K562 (cell line): ENCODE measurements at regions not wholly inside any gene's neighbourhood (a gene's known extent, or its start where the extent isn't known, plus 50 kb on each side); places are given as distances from the start of the nearest gene placed in this dataset.

Experiments
- ATAC-seq: fragments of 200-7000 bp; cut with Tn5 transposase; 3 replicates; pipeline ENCODE4 v1.9.1; 2020; ENCODE audit warnings: moderate library complexity
- BruUV-seq: library from RNA; stranded (reverse); fragments of 400-500 nt; replicated peaks from 2 replicates; lab custom pipeline; 2021; lab: Mats Ljungman, UMichigan
- CTCF ChIA-PET: fragments of 300-600 bp; formaldehyde crosslinking; extraction: SDS; loops from one replicate; lab custom pipeline; 2021; ENCODE audit warnings: low intra/inter-chr PET ratio; lab: Yijun Ruan, JAX
- POLR2A ChIA-PET: fragments of 300-600, 350-650 bp; sonication (Branson Sonifier 250); formaldehyde crosslinking; extraction: SDS; loops from one replicate; lab custom pipeline; 2021; ENCODE audit warnings: antibody characterized with exemption, inconsistent platforms; lab: Yijun Ruan, JAX
- DNase-seq, 4 experiments: peaks; one replicate each; pipeline versions ENCODE4 v3.0.0 to v3.0.0-alpha.2; 2011 to 2018; ENCODE audit warnings: low spot score in 3 of 4, mixed read lengths in 3 of 4; ENCODE audit errors: extremely low read depth in 1 of 4
- FAIRE-seq: peaks from 2 replicates; lab custom pipeline; 2011; peaks lifted over from hg19 to GRCh38; lab: Jason Lieb, UNC
- H2AFZ ChIP-seq: 2 replicates; pipeline ENCODE4 v1.6.0; 2011; ENCODE audit warnings: low read depth, low read length, control low read depth, inconsistent platforms
- H3K27ac ChIP-seq: fragments of 200-600 bp; 3 replicates; pipeline ENCODE4 v1.8.0; 2011; ENCODE audit warnings: low read depth, mild to moderate bottlenecking, control low read depth, inconsistent platforms, low read length, moderate library complexity, mixed read lengths; ENCODE audit errors: extremely low read depth
- H3K27me3 ChIP-seq, 2 experiments: fragments of 300-600 bp in 1 of 2; 2 replicates in 1 of 2; 3 replicates in 1 of 2; pipeline versions ENCODE4 v1.6.0 to v1.8.0; 2011; ENCODE audit warnings: inconsistent platforms in 2 of 2, low read length in 2 of 2, mild to moderate bottlenecking in 1 of 2, mixed read lengths in 1 of 2, moderate library complexity in 1 of 2; ENCODE audit not compliant: control insufficient read depth in 2 of 2, insufficient read depth in 2 of 2
- H3K36me3 ChIP-seq: fragments of 300-600 bp; 3 replicates; pipeline ENCODE4 v1.8.0; 2011; ENCODE audit warnings: mild to moderate bottlenecking, low read length, inconsistent platforms; ENCODE audit not compliant: control insufficient read depth, insufficient read depth
- H3K4me1 ChIP-seq, 2 experiments: fragments of 200-600 bp in 1 of 2; replicated peaks in 1 of 2; 2 replicates in 1 of 2; 3 replicates in 1 of 2; pipeline versions ENCODE4 v1.5.1 to v1.8.0; 2011; ENCODE audit warnings: inconsistent platforms in 2 of 2, low read length in 2 of 2, mild to moderate bottlenecking in 1 of 2, mixed read lengths in 1 of 2, moderate library complexity in 1 of 2; ENCODE audit not compliant: control insufficient read depth in 2 of 2, insufficient read depth in 2 of 2
- H3K4me2 ChIP-seq: 2 replicates; pipeline ENCODE4 v1.6.1; 2011; ENCODE audit warnings: low read length, control low read depth, inconsistent platforms, mixed read lengths; ENCODE audit not compliant: insufficient read depth
- H3K4me3 ChIP-seq: fragments of 200-600 bp; sonication (generic), shearing (Covaris generic); 2 replicates; pipeline ENCODE4 v1.5.1; 2016; ENCODE audit warnings: control low read depth, inconsistent platforms
- H3K79me2 ChIP-seq: fragments of 200-600 bp; 3 replicates; pipeline ENCODE4 v1.8.0; 2011; ENCODE audit warnings: low read length, inconsistent platforms; ENCODE audit not compliant: control insufficient read depth, insufficient read depth
- H3K9ac ChIP-seq, 2 experiments: 2 replicates each; pipeline versions ENCODE4 v1.6.0 to v1.6.1; 2011; ENCODE audit warnings: low read depth in 2 of 2, low read length in 2 of 2, control low read depth in 1 of 2, inconsistent platforms in 1 of 2, mild to moderate bottlenecking in 1 of 2, mixed read lengths in 1 of 2; ENCODE audit not compliant: insufficient read depth in 1 of 2
- H3K9me1 ChIP-seq: one replicate; pipeline ENCODE4 v1.6.0; 2011; ENCODE audit warnings: inconsistent platforms, mild to moderate bottlenecking, low read length, moderate library complexity; ENCODE audit not compliant: control insufficient read depth, insufficient read depth
- H3K9me3 ChIP-seq: replicated peaks from 2 replicates; pipeline ENCODE4 v1.5.1; 2011; ENCODE audit warnings: low read depth, low read length, inconsistent platforms; ENCODE audit not compliant: control insufficient read depth, insufficient read depth
- H4K20me1 ChIP-seq: replicated peaks from 2 replicates; pipeline ENCODE4 v1.6.1; 2011; ENCODE audit warnings: low read length, inconsistent platforms, mixed read lengths; ENCODE audit not compliant: control insufficient read depth, insufficient read depth
- NFIC ChIP-seq: fragments of 450-650 bp; IDR thresholded peaks from 2 replicates; pipeline ENCODE4 v1.6.1; 2017; ENCODE audit warnings: mild to moderate bottlenecking, inconsistent platforms
- NFYB ChIP-seq: IDR thresholded peaks from 2 replicates; pipeline ENCODE4 v1.6.1; 2011; ENCODE audit warnings: mild to moderate bottlenecking, moderate library complexity; ENCODE audit not compliant: insufficient read length; ENCODE audit errors: extremely low read depth
- SMAD4 ChIP-seq: fragments of 250-450 bp; sonication (Bioruptor Pico); conservative IDR thresholded peaks from 2 replicates; pipeline ENCODE4 v1.8.0; 2021; ENCODE audit warnings: inconsistent platforms, mild to moderate bottlenecking, moderate library complexity
- SRSF3 ChIP-seq: fragments of 200-400 bp; formaldehyde crosslinking; IDR thresholded peaks from 2 replicates; pipeline ENCODE4 v1.6.1; 2016; ENCODE audit warnings: mild to moderate bottlenecking, low read length, moderate library complexity; ENCODE audit not compliant: insufficient read depth
- ZNF217 ChIP-seq: sonication (generic); formaldehyde crosslinking; IDR thresholded peaks from 2 replicates; pipeline ENCODE4 v1.8.0; 2022; ENCODE audit warnings: mild to moderate bottlenecking, missing genetic modification reagents
- WGBS: fragments of 100-300 bp; shearing (Covaris generic); methylation state at CpG from one replicate; pipeline ENCODE4 v1.1.6; 2016; ENCODE audit warnings: low coverage, mixed read lengths; ENCODE audit not compliant: insufficient coverage; ENCODE audit errors: missing lambda C conversion rate; 5-methylcytosine and 5-hydroxymethylcytosine counted together
- in situ Hi-C: fragments of 300-500 bp; cut with MboI; formaldehyde crosslinking; loops from 4 replicates; pipeline ENCODE4 v1.15.0; 2018; ENCODE audit warnings: inconsistent platforms, mixed read lengths
- intact Hi-C: fragments of 100-400 bp; cut with micrococcal nuclease; formaldehyde crosslinking; loops from 2 replicates; pipeline ENCODE4 v1.14.2; 2022
- TF ChIP-seq, protein P1 (sequence below): fragments of 250-450 bp; sonication (Bioruptor Pico); IDR thresholded peaks from 2 replicates; pipeline ENCODE4 v1.4.0; 2020; ENCODE audit warnings: mild to moderate bottlenecking, moderate library complexity

- TF ChIP-seq SRSF3 (no peak), SMAD4 (CRISPR knock-in tag) (no peak), NFYB (no peak)
- H3K27me3 ChIP-seq, result no peaks in the 10 kb centered on the region
- H3K79me2 ChIP-seq, result no peaks in the 10 kb centered on the region
- H3K9me1 ChIP-seq, result no peaks in the 10 kb centered on the region
- no peak overlapping the region for H3K4me2 ChIP-seq
- no peaks in the 10 kb centered on the region for H3K4me1 ChIP-seq
- no peaks in the 10 kb centered on the region for H4K20me1 ChIP-seq
- H3K27ac ChIP-seq, result no peak overlapping the region
- in situ Hi-C loops (no loop called here), intact Hi-C loops (no loop called here)
- BruUV-seq, result no TSS peak
- DNase-seq (no peak), ATAC-seq (no peak), FAIRE-seq (no peak)
- ChIA-PET POLR2A (no interaction called here), CTCF (no interaction called here)
- H3K36me3 ChIP-seq, result no peaks in the 10 kb centered on the region
- no peak overlapping the region for H2AFZ ChIP-seq
- no peak overlapping the region for H3K4me3 ChIP-seq
- whole genome bisulfite sequencing, result 0% methylated on average over 5 of the region's 5 CpGs
- no peaks in the 10 kb centered on the region for H3K9me3 ChIP-seq
- H3K9ac ChIP-seq, result no peak overlapping the region
Observed at GRCh38 chr5:107157809-107158208, 512.9 kb downstream of the EFNA5 start.

DNA sequence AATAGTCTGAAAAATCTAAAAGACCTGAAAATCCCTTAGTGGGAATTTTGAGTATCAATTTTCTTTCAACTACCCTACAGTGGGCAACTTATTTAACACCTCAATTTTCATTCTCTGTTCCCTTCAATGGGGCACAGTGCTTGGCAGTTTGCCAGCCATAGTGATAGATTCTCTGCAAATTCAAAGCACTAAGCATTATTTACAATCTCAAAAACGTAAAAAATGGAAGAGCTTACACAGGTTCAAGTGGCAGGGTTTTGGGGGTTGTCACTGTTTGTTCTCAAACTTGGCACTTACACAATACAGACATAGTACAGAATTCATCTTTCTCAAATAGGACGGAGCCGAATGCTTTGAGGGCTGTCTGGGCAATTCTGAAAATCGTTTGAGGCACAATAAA lies 515.0 kb downstream of the EFNA5 start:
- DNase-seq (no peak), ATAC-seq (no peak), FAIRE-seq (no peak)
- TF ChIP-seq, protein P1, sequence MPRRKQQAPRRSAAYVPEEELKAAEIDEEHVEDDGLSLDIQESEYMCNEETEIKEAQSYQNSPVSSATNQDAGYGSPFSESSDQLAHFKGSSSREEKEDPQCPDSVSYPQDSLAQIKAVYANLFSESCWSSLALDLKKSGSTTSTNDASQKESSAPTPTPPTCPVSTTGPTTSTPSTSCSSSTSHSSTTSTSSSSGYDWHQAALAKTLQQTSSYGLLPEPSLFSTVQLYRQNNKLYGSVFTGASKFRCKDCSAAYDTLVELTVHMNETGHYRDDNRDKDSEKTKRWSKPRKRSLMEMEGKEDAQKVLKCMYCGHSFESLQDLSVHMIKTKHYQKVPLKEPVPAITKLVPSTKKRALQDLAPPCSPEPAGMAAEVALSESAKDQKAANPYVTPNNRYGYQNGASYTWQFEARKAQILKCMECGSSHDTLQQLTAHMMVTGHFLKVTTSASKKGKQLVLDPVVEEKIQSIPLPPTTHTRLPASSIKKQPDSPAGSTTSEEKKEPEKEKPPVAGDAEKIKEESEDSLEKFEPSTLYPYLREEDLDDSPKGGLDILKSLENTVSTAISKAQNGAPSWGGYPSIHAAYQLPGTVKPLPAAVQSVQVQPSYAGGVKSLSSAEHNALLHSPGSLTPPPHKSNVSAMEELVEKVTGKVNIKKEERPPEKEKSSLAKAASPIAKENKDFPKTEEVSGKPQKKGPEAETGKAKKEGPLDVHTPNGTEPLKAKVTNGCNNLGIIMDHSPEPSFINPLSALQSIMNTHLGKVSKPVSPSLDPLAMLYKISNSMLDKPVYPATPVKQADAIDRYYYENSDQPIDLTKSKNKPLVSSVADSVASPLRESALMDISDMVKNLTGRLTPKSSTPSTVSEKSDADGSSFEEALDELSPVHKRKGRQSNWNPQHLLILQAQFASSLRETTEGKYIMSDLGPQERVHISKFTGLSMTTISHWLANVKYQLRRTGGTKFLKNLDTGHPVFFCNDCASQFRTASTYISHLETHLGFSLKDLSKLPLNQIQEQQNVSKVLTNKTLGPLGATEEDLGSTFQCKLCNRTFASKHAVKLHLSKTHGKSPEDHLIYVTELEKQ (CRISPR knock-in tag), result no peak
- TF ChIP-seq ZNF217 (CRISPR knock-in tag) (no peak), NFIC (peak; percentile 41; the same call in 1 of the 2 replicates)
- H3K4me3 ChIP-seq, result no peak overlapping the region
- H3K9ac ChIP-seq, result no peak overlapping the region
- H3K9me3 ChIP-seq, result no peaks in the 10 kb centered on the region
- no peak overlapping the region for H3K4me2 ChIP-seq
- no TSS peak for BruUV-seq
- in situ Hi-C loops, result no loop called here
- H4K20me1 ChIP-seq, result no peaks in the 10 kb centered on the region
- 0% methylated on average over 4 of the region's 4 CpGs for WGBS
- no peaks in the 10 kb centered on the region for H3K27me3 ChIP-seq
- H3K27ac ChIP-seq, result no peak overlapping the region
- H3K79me2 ChIP-seq, result no peaks in the 10 kb centered on the region
- CTCF ChIA-PET, result no interaction called here
- no peak overlapping the region for H2AFZ ChIP-seq
- POLR2A ChIA-PET, result no interaction called here
- intact Hi-C loops, result no loop called here
- H3K36me3 ChIP-seq, result no peaks in the 10 kb centered on the region
- no peaks in the 10 kb centered on the region for H3K9me1 ChIP-seq
- H3K4me1 ChIP-seq, result no peaks in the 10 kb centered on the region
